A549 (cell line): ENCODE measurements at regions not wholly inside any gene's neighbourhood (a gene's known extent, or its start where the extent isn't known, plus 50 kb on each side); places are given as distances from the start of the nearest gene placed in this dataset.

ENCODE experiments used
- ATAC-seq, 2 experiments: fragments of 200-7000 bp in 1 of 2; fragments of >200 bp in 1 of 2; cut with Nextera tagmentation in 1 of 2; cut with Tn5 transposase in 1 of 2; 3 replicates each; pipeline versions ENCODE4 v1.8.0 to v1.9.1; 2018 to 2020; ENCODE audit warnings: mild to moderate bottlenecking in 1 of 2, moderate library complexity in 1 of 2
- CTCF ChIA-PET: fragments of 300-600 bp; sonication (Branson Sonifier 250); formaldehyde crosslinking; extraction: SDS; loops from one replicate; lab custom pipeline; 2021; ENCODE audit warnings: antibody characterized with exemption, inconsistent platforms; lab: Yijun Ruan, JAX
- POLR2A ChIA-PET: fragments of 350-600 bp; formaldehyde crosslinking; extraction: SDS; loops from one replicate; lab custom pipeline; 2021; ENCODE audit warnings: antibody characterized with exemption, inconsistent platforms; lab: Yijun Ruan, JAX
- DNase-seq, 2 experiments: peaks; one replicate each; pipeline versions ENCODE4 v3.0.0 to v3.0.0-alpha.2; 2011 to 2016; ENCODE audit warnings: low read depth in 1 of 2, low spot score in 1 of 2
- FAIRE-seq: peaks from 2 replicates; lab custom pipeline; 2011; peaks lifted over from hg19 to GRCh38; lab: Jason Lieb, UNC
- H3K27ac ChIP-seq, 2 experiments: fragments of >200 bp; sonication (Bioruptor Twin); formaldehyde crosslinking; 3 replicates each; pipeline ENCODE4 v1.5.1; 2016 to 2017
- H3K4me1 ChIP-seq: fragments of >200 bp; sonication (Bioruptor Twin); formaldehyde crosslinking; 3 replicates; pipeline ENCODE4 v1.6.1; 2016
- H3K4me2 ChIP-seq: fragments of >200 bp; sonication (Bioruptor Twin); formaldehyde crosslinking; 3 replicates; pipeline ENCODE4 v1.6.1; 2016
- H3K4me3 ChIP-seq: fragments of >200 bp; sonication (Bioruptor Twin); formaldehyde crosslinking; 3 replicates; pipeline ENCODE4 v1.5.1; 2016
- H3K9me3 ChIP-seq: fragments of >200 bp; sonication (Bioruptor Twin); formaldehyde crosslinking; 3 replicates; pipeline ENCODE4 v1.6.1; 2016
- CBX8 ChIP-seq: fragments of 200-600 bp; sonication (generic); IDR thresholded peaks from 2 replicates; pipeline ENCODE4 v1.6.1; 2016
- EHF ChIP-seq: fragments of 250-450 bp; sonication (Bioruptor Pico); IDR thresholded peaks from 2 replicates; pipeline ENCODE4 v1.5.0; 2020; ENCODE audit warnings: mild to moderate bottlenecking
- HOXB13 ChIP-seq: fragments of 250-450 bp; sonication (Bioruptor Pico); IDR thresholded peaks from 2 replicates; pipeline ENCODE4 v1.5.0; 2020; ENCODE audit warnings: low read depth, mild to moderate bottlenecking, moderate library complexity
- HOXB5 ChIP-seq: fragments of 250-450 bp; sonication (Bioruptor Pico); IDR thresholded peaks from 2 replicates; pipeline ENCODE4 v1.5.0; 2020; ENCODE audit warnings: mild to moderate bottlenecking, moderate library complexity
- JUNB ChIP-seq: fragments of >200 bp; sonication (Bioruptor Twin); formaldehyde crosslinking; IDR thresholded peaks from 2 replicates; pipeline ENCODE4 v1.6.1; 2016
- KDM5A ChIP-seq: fragments of 200-600 bp; sonication (generic); IDR thresholded peaks from 2 replicates; pipeline ENCODE4 v1.6.1; 2016; ENCODE audit warnings: antibody characterized with exemption, mild to moderate bottlenecking
- MAFK ChIP-seq: fragments of 450-650 bp; IDR thresholded peaks from 2 replicates; pipeline ENCODE4 v1.6.1; 2014; ENCODE audit not compliant: partially characterized antibody
- NPAS2 ChIP-seq: fragments of 250-450 bp; sonication (Bioruptor Pico); IDR thresholded peaks from 2 replicates; pipeline ENCODE4 v1.8.0; 2022; ENCODE audit warnings: mild to moderate bottlenecking, moderate library complexity, borderline replicate concordance
- PHF8 ChIP-seq: fragments of 200-600 bp; sonication (generic); IDR thresholded peaks from 2 replicates; pipeline ENCODE4 v1.6.1; 2016; ENCODE audit warnings: low read depth, mild to moderate bottlenecking, antibody characterized with exemption, moderate library complexity, borderline replicate concordance
- POLR2A ChIP-seq: IDR thresholded peaks from 2 replicates; pipeline ENCODE4 v1.6.1; 2012; ENCODE audit warnings: mild to moderate bottlenecking, low read length
- RARB ChIP-seq: fragments of 250-450 bp; sonication (Bioruptor Pico); IDR thresholded peaks from 2 replicates; pipeline ENCODE4 v1.8.0; 2021; ENCODE audit warnings: mild to moderate bottlenecking, moderate library complexity
- RCOR1 ChIP-seq: fragments of 150-350 bp; IDR thresholded peaks from 2 replicates; pipeline ENCODE4 v1.6.1; 2014; ENCODE audit warnings: antibody characterized with exemption, low read length, low read depth
- RFX5 ChIP-seq: fragments of 450-650 bp; IDR thresholded peaks from 2 replicates; pipeline ENCODE4 v1.7.1; 2014; ENCODE audit warnings: antibody characterized with exemption, mild to moderate bottlenecking, moderate library complexity
- RNF2 ChIP-seq: fragments of 200-600 bp; sonication (generic); IDR thresholded peaks from 2 replicates; pipeline ENCODE4 v1.6.1; 2016; ENCODE audit warnings: low read depth, mild to moderate bottlenecking, antibody characterized with exemption, moderate library complexity, borderline replicate concordance
- SMC3 ChIP-seq: fragments of >200 bp; sonication (Bioruptor Twin); formaldehyde crosslinking; IDR thresholded peaks from 3 replicates; pipeline ENCODE4 v1.6.1; 2018; ENCODE audit warnings: inconsistent platforms
- SREBF2 ChIP-seq: fragments of 450-650 bp; IDR thresholded peaks from 2 replicates; pipeline ENCODE4 v1.6.1; 2014; ENCODE audit warnings: mild to moderate bottlenecking, moderate library complexity
- TP53 ChIP-seq: fragments of 250-450 bp; sonication (Bioruptor Pico); IDR thresholded peaks from 2 replicates; pipeline ENCODE4 v1.5.0; 2021; ENCODE audit warnings: mild to moderate bottlenecking, moderate library complexity
- ZFP36 ChIP-seq: fragments of 450-650 bp; IDR thresholded peaks from 2 replicates; pipeline ENCODE4 v1.6.1; 2014; ENCODE audit warnings: borderline replicate concordance; ENCODE audit not compliant: partially characterized antibody
- ZSCAN20 ChIP-seq: fragments of 250-450 bp; sonication (Bioruptor Pico); IDR thresholded peaks from 2 replicates; pipeline ENCODE4 v1.8.0; 2022; ENCODE audit warnings: mild to moderate bottlenecking, moderate library complexity
- WGBS: methylation state at CpG from one replicate; pipeline ENCODE4 v1.1.6; 2017; ENCODE audit errors: missing lambda C conversion rate; 5-methylcytosine and 5-hydroxymethylcytosine counted together
- TF ChIP-seq, protein P1 (sequence below): fragments of 250-450 bp; sonication (Bioruptor Pico); IDR thresholded peaks from 2 replicates; pipeline ENCODE4 v1.5.0; 2020; ENCODE audit warnings: low read depth, mild to moderate bottlenecking, moderate library complexity
- TF ChIP-seq, protein P2 (sequence below): fragments of >200 bp; sonication (Bioruptor Twin); formaldehyde crosslinking; IDR thresholded peaks from 3 replicates; pipeline ENCODE4 v1.5.1; 2016
- TF ChIP-seq, protein P3 (sequence below): fragments of 150-350 bp; IDR thresholded peaks from 2 replicates; pipeline ENCODE4 v1.6.1; 2014; ENCODE audit warnings: low read depth, mild to moderate bottlenecking, low read length
- TF ChIP-seq, protein P4 (sequence below): fragments of 250-450 bp; sonication (Bioruptor Pico); IDR thresholded peaks from 2 replicates; pipeline ENCODE4 v1.5.0; 2021; ENCODE audit warnings: mild to moderate bottlenecking, moderate library complexity, borderline replicate concordance
- TF ChIP-seq, protein P5 (sequence below): fragments of >200 bp; sonication (Bioruptor Twin); formaldehyde crosslinking; IDR thresholded peaks from 3 replicates; pipeline ENCODE4 v1.6.1; 2016

DNA sequence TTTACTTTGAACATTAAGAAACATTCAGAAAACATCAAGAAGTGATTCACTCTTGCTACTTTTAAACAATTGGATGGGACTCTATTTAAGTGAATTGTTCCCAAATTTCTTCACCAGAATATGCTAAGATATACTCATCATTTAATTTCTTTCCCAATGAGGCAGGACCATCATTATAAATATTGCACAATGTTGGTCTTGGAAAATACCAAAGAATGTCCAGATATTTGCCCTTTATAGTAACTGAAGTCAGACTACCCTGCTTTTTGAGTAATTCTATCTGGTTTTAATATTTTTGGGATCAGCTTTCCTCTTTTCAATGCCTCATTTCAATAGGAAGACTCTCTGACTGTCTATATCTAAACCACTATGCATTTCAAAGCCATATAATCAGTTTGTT lies 129.4 kb upstream of the TENM3 start:
- peaks cover 5% of the 10 kb centered on the region; the same call in 2 of the 3 replicates for H3K9me3 ChIP-seq
- H3K4me1 ChIP-seq = no peaks in the 10 kb centered on the region
- no peak for ATAC-seq
- FAIRE-seq = no peak
- CTCF ChIA-PET = no interaction called here
- TF ChIP-seq RNF2 (no peak), ZSCAN20 (CRISPR knock-in tag) (no peak), ZFP36 (no peak), HOXB5 (no peak), HOXB13 (CRISPR knock-in tag) (no peak), MAFK (no peak), KDM5A (no peak), RCOR1 (no peak), SMC3 (no peak), CBX8 (no peak), JUNB (no peak)
- TF ChIP-seq, protein P1, sequence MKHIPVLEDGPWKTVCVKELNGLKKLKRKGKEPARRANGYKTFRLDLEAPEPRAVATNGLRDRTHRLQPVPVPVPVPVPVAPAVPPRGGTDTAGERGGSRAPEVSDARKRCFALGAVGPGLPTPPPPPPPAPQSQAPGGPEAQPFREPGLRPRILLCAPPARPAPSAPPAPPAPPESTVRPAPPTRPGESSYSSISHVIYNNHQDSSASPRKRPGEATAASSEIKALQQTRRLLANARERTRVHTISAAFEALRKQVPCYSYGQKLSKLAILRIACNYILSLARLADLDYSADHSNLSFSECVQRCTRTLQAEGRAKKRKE (CRISPR knock-in tag) = no peak
- TF ChIP-seq, protein P2, sequence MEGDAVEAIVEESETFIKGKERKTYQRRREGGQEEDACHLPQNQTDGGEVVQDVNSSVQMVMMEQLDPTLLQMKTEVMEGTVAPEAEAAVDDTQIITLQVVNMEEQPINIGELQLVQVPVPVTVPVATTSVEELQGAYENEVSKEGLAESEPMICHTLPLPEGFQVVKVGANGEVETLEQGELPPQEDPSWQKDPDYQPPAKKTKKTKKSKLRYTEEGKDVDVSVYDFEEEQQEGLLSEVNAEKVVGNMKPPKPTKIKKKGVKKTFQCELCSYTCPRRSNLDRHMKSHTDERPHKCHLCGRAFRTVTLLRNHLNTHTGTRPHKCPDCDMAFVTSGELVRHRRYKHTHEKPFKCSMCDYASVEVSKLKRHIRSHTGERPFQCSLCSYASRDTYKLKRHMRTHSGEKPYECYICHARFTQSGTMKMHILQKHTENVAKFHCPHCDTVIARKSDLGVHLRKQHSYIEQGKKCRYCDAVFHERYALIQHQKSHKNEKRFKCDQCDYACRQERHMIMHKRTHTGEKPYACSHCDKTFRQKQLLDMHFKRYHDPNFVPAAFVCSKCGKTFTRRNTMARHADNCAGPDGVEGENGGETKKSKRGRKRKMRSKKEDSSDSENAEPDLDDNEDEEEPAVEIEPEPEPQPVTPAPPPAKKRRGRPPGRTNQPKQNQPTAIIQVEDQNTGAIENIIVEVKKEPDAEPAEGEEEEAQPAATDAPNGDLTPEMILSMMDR = no peak
- TF ChIP-seq, protein P3, sequence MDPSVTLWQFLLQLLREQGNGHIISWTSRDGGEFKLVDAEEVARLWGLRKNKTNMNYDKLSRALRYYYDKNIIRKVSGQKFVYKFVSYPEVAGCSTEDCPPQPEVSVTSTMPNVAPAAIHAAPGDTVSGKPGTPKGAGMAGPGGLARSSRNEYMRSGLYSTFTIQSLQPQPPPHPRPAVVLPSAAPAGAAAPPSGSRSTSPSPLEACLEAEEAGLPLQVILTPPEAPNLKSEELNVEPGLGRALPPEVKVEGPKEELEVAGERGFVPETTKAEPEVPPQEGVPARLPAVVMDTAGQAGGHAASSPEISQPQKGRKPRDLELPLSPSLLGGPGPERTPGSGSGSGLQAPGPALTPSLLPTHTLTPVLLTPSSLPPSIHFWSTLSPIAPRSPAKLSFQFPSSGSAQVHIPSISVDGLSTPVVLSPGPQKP = no peak
- H3K4me3 ChIP-seq = no peak overlapping the region
- no peak overlapping the region for H3K4me2 ChIP-seq
- no peak for DNase-seq
- POLR2A ChIA-PET = no interaction called here
- H3K27ac ChIP-seq = no peak overlapping the region

DNA sequence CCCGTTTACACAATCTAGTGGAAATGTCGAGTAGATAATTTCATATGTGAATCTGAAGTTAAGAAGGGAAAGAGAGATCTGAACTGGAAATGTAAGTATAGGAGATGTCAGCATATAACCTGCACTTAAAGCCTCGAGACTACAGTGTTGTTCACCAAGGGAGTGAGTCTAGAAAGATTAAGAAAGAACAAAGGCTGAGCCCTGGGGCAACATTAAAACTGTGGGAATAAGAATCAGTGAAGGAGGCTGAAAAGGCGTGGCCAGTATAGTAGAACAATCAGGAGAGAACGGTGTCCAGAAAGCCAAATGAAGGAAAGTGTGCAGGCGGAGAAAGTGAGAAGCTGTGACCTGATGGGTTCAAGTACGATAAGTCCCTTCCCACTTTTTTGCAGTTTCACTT lies 118.8 kb upstream of the TENM3 start:
- DNase-seq = no peak
- ChIA-PET POLR2A (no interaction called here), CTCF (no interaction called here)
- no peak for FAIRE-seq
- Histone ChIP-seq H3K9me3 (peaks cover 3% of the 10 kb centered on the region; the same call in 1 of the 3 replicates), H3K4me2 (no peak overlapping the region), H3K4me3 (no peak overlapping the region)
- ATAC-seq = no peak
- WGBS = 33% methylated on average over 7 of the region's 7 CpGs
- TF ChIP-seq POLR2A = no peak
- TF ChIP-seq, protein P1 (CRISPR knock-in tag) = no peak
- no peak for TF ChIP-seq TP53 (CRISPR knock-in tag)
- TF ChIP-seq RARB (CRISPR knock-in tag) = no peak
- TF ChIP-seq EHF = no peak
- TF ChIP-seq SREBF2 = no peak
- TF ChIP-seq RFX5 = no peak
- no peak for TF ChIP-seq HOXB5
- no peak for TF ChIP-seq NPAS2 (CRISPR knock-in tag)
- TF ChIP-seq, protein P4, sequence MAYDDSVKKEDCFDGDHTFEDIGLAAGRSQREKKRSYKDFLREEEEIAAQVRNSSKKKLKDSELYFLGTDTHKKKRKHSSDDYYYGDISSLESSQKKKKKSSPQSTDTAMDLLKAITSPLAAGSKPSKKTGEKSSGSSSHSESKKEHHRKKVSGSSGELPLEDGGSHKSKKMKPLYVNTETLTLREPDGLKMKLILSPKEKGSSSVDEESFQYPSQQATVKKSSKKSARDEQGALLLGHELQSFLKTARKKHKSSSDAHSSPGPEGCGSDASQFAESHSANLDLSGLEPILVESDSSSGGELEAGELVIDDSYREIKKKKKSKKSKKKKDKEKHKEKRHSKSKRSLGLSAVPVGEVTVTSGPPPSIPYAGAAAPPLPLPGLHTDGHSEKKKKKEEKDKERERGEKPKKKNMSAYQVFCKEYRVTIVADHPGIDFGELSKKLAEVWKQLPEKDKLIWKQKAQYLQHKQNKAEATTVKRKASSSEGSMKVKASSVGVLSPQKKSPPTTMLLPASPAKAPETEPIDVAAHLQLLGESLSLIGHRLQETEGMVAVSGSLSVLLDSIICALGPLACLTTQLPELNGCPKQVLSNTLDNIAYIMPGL = no peak
- TF ChIP-seq, protein P2 = no peak
- TF ChIP-seq PHF8 = no peak
- TF ChIP-seq, protein P5, sequence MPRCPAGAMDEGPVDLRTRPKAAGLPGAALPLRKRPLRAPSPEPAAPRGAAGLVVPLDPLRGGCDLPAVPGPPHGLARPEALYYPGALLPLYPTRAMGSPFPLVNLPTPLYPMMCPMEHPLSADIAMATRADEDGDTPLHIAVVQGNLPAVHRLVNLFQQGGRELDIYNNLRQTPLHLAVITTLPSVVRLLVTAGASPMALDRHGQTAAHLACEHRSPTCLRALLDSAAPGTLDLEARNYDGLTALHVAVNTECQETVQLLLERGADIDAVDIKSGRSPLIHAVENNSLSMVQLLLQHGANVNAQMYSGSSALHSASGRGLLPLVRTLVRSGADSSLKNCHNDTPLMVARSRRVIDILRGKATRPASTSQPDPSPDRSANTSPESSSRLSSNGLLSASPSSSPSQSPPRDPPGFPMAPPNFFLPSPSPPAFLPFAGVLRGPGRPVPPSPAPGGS = no peak
- TF ChIP-seq, all 56 proteins: peak for 0
- Histone ChIP-seq H3K4me1 (no peaks in the 10 kb centered on the region), H3K27ac (no peak overlapping the region)
